IMR-90 (cell line): ENCODE measurements at regions not wholly inside any gene's neighbourhood (a gene's known extent, or its start where the extent isn't known, plus 50 kb on each side); places are given as distances from the start of the nearest gene placed in this dataset.

Source experiments
- ATAC-seq: fragments of 200-7000 bp; cut with Tn5 transposase; 2 replicates; pipeline ENCODE4 v1.9.1; 2020; ENCODE audit warnings: low read depth, mild to moderate bottlenecking, moderate library complexity
- BruUV-seq: library from RNA; stranded (reverse); fragments of 400-500 nt; replicated peaks from 2 replicates; lab custom pipeline; 2021; lab: Mats Ljungman, UMichigan
- CTCF ChIA-PET: fragments of 300-600 bp; formaldehyde crosslinking; extraction: SDS; loops from one replicate; lab custom pipeline; 2021; ENCODE audit warnings: antibody characterized with exemption; lab: Yijun Ruan, JAX
- POLR2A ChIA-PET: fragments of 300-600 bp; sonication (Branson Sonifier 250); formaldehyde crosslinking; loops from one replicate; lab custom pipeline; 2022; ENCODE audit warnings: antibody characterized with exemption; ENCODE audit not compliant: unreplicated experiment; lab: Charles Lee
- DNase-seq: peaks from one replicate; pipeline ENCODE4 v3.0.0; 2013
- H2AFZ ChIP-seq: replicated peaks from 2 replicates; pipeline ENCODE3; 2013; ENCODE audit warnings: low read length, mild to moderate bottlenecking; ENCODE audit not compliant: poor library complexity
- H2AK5ac ChIP-seq: 2 replicates; pipeline ENCODE4 v1.6.1; 2013; ENCODE audit warnings: low read depth, low read length, inconsistent platforms
- H2AK9ac ChIP-seq: replicated peaks from 2 replicates; pipeline ENCODE3; 2013; ENCODE audit warnings: mild to moderate bottlenecking, low read depth, low read length, moderate library complexity; ENCODE audit not compliant: poor library complexity
- H2BK120ac ChIP-seq: 2 replicates; pipeline ENCODE4 v1.6.1; 2013; ENCODE audit warnings: low read depth, low read length, inconsistent platforms
- H2BK15ac ChIP-seq: 3 replicates; pipeline ENCODE4 v1.6.1; 2013; ENCODE audit warnings: low read depth, low read length, inconsistent platforms
- H2BK20ac ChIP-seq: 2 replicates; pipeline ENCODE4 v1.6.1; 2013; ENCODE audit warnings: low read depth, mild to moderate bottlenecking, inconsistent platforms, low read length, moderate library complexity
- H2BK5ac ChIP-seq: 2 replicates; pipeline ENCODE4 v1.6.1; 2013; ENCODE audit warnings: mild to moderate bottlenecking, low read depth, low read length, inconsistent platforms; ENCODE audit not compliant: poor library complexity, severe bottlenecking
- H3K14ac ChIP-seq: replicated peaks from 2 replicates; pipeline ENCODE4 v1.6.1; 2013; ENCODE audit warnings: low read depth, low read length, inconsistent platforms
- H3K18ac ChIP-seq: 2 replicates; pipeline ENCODE4 v1.6.1; 2013; ENCODE audit warnings: low read depth, low read length, control low read depth
- H3K23ac ChIP-seq: 2 replicates; pipeline ENCODE4 v1.6.1; 2013; ENCODE audit warnings: low read depth, low read length, inconsistent platforms
- H3K27ac ChIP-seq: 2 replicates; pipeline ENCODE4 v1.5.1; 2013; ENCODE audit warnings: mild to moderate bottlenecking, control low read depth, low read length; ENCODE audit not compliant: insufficient read depth
- H3K27me3 ChIP-seq: 2 replicates; pipeline ENCODE4 v1.6.1; 2013; ENCODE audit warnings: low read length; ENCODE audit not compliant: control insufficient read depth, insufficient read depth
- H3K36me3 ChIP-seq: 2 replicates; pipeline ENCODE4 v1.6.1; 2013; ENCODE audit warnings: low read length, mixed read lengths; ENCODE audit not compliant: control insufficient read depth, insufficient read depth
- H3K4ac ChIP-seq: 2 replicates; pipeline ENCODE4 v1.6.1; 2013; ENCODE audit warnings: low read depth, low read length, inconsistent platforms
- H3K4me1 ChIP-seq: 2 replicates; pipeline ENCODE4 v1.6.1; 2013; ENCODE audit warnings: low read length, mixed read lengths; ENCODE audit not compliant: control insufficient read depth, insufficient read depth
- H3K4me2 ChIP-seq: 2 replicates; pipeline ENCODE4 v1.6.1; 2013; ENCODE audit warnings: low read depth, mild to moderate bottlenecking, control low read depth, low read length, moderate library complexity
- H3K4me3 ChIP-seq: 2 replicates; pipeline ENCODE4 v1.5.1; 2013; ENCODE audit warnings: low read depth, mild to moderate bottlenecking, control low read depth, low read length, moderate library complexity; ENCODE audit not compliant: insufficient read depth
- H3K56ac ChIP-seq: 2 replicates; pipeline ENCODE4 v1.6.1; 2013; ENCODE audit warnings: low read length, inconsistent platforms; ENCODE audit not compliant: insufficient read depth; ENCODE audit errors: extremely low read depth
- H3K79me1 ChIP-seq, 2 experiments: 2 replicates each; pipeline ENCODE4 v1.6.1; 2013; ENCODE audit warnings: low read length in 2 of 2, inconsistent platforms in 1 of 2, low read depth in 1 of 2
- H3K9ac ChIP-seq: 2 replicates; pipeline ENCODE4 v1.6.1; 2013; ENCODE audit warnings: low read depth, low read length, control low read depth
- H3K9me1 ChIP-seq: 2 replicates; pipeline ENCODE4 v1.6.1; 2013; ENCODE audit warnings: low read length, inconsistent platforms; ENCODE audit not compliant: insufficient read depth
- H3K9me3 ChIP-seq: 2 replicates; pipeline ENCODE4 v1.6.1; 2013; ENCODE audit warnings: low read length; ENCODE audit not compliant: control insufficient read depth, insufficient read depth
- H4K20me1 ChIP-seq: 2 replicates; pipeline ENCODE4 v1.6.1; 2013; ENCODE audit warnings: low read length, inconsistent platforms; ENCODE audit not compliant: insufficient read depth
- H4K5ac ChIP-seq: 2 replicates; pipeline ENCODE4 v1.6.1; 2013; ENCODE audit warnings: mild to moderate bottlenecking, low read depth, low read length, control low read depth
- H4K8ac ChIP-seq, 2 experiments: 2 replicates each; pipeline ENCODE4 v1.6.1; 2013; ENCODE audit warnings: low read depth in 2 of 2, low read length in 2 of 2, control low read depth in 1 of 2, inconsistent platforms in 1 of 2
- H4K91ac ChIP-seq: 2 replicates; pipeline ENCODE4 v1.6.1; 2013; ENCODE audit warnings: low read depth, low read length, inconsistent platforms; ENCODE audit not compliant: insufficient read depth
- CEBPB ChIP-seq: IDR thresholded peaks from 2 replicates; pipeline ENCODE4 v1.6.1; 2012; ENCODE audit warnings: low read depth, low read length, improper control_type of control experiment
- WGBS, 2 experiments: methylation state at CpG; one replicate each; pipeline versions ENCODE4 v1.1.5 to v1.1.7; 2013; ENCODE audit warnings: missing lambda C conversion rate in 2 of 2; ENCODE audit not compliant: insufficient read length in 1 of 2; ENCODE audit errors: extremely low coverage in 2 of 2; 5-methylcytosine and 5-hydroxymethylcytosine counted together
- dilution Hi-C: fragments of 300-500 bp; cut with HindIII; formaldehyde crosslinking; loops from one replicate; pipeline ENCODE4 v1.14.3; 2018; ENCODE audit warnings: low sequenced_read_pairs; ENCODE audit not compliant: unreplicated experiment
- in situ Hi-C: fragments of 300-500 bp; cut with MboI; formaldehyde crosslinking; loops from 3 replicates; pipeline ENCODE4 v1.14.3; 2019; ENCODE audit warnings: low sequenced_read_pairs, inconsistent platforms, mixed read lengths
- intact Hi-C: fragments of 100-400 bp; cut with micrococcal nuclease; formaldehyde crosslinking; loops from 2 replicates; pipeline ENCODE4 v1.10.0; 2022
- TF ChIP-seq, protein P1 (sequence below): fragments of 150-350 bp; IDR thresholded peaks from 2 replicates; pipeline ENCODE4 v1.6.1; 2016; ENCODE audit warnings: low read depth, mild to moderate bottlenecking, low read length, moderate library complexity, borderline replicate concordance

GRCh38 chr18:21164548-21165095 is 53.0 kb upstream of the ROCK1 start:
- ATAC-seq (no peak), DNase-seq (no peak)
- ChIA-PET POLR2A (interaction anchor here (0.6 to 1.0 kb wide), 2 partner anchors 47 to 56 kb away, joined by 4 read pairs; no protein-coding TSS in a partner anchor), CTCF (interaction anchor here (1.0 to 1.1 kb wide), 2 partner anchors 25 to 31 kb away, joined by 3 read pairs; no protein-coding TSS in a partner anchor)
- peak overlapping the region; percentile 46; the same call in 1 of the 2 replicates for H3K27ac ChIP-seq
- H2BK20ac ChIP-seq: no peak overlapping the region
- intact Hi-C loops (loop anchor here (1.0 to 5.0 kb wide), 3 partner anchors 52 to 202 kb away; no protein-coding TSS in a partner anchor), in situ Hi-C loops (loop anchor here (10.0 kb wide), 3 partner anchors 70 to 170 kb away; no protein-coding TSS in a partner anchor), dilution Hi-C loops (no loop called here)
- H4K8ac ChIP-seq: peak overlapping the region; percentile 49 to 51; a peak in 1 of 4 replicates
- 100% methylated on average over 1 of the region's 2 CpGs; no CpG with 5 or more reads in 1 of the 2 experiments for WGBS, 2 experiments
- TF ChIP-seq CEBPB: peak; percentile 79
- TF ChIP-seq, protein P1, sequence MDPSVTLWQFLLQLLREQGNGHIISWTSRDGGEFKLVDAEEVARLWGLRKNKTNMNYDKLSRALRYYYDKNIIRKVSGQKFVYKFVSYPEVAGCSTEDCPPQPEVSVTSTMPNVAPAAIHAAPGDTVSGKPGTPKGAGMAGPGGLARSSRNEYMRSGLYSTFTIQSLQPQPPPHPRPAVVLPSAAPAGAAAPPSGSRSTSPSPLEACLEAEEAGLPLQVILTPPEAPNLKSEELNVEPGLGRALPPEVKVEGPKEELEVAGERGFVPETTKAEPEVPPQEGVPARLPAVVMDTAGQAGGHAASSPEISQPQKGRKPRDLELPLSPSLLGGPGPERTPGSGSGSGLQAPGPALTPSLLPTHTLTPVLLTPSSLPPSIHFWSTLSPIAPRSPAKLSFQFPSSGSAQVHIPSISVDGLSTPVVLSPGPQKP: no peak
- peaks cover 3% of the 10 kb centered on the region for H3K4me1 ChIP-seq
- no peak overlapping the region for H3K23ac ChIP-seq
- no peaks in the 10 kb centered on the region for H3K79me1 ChIP-seq
- H3K9me3 ChIP-seq: no peaks in the 10 kb centered on the region
- H3K14ac ChIP-seq: no peak overlapping the region
- peak overlapping the region; percentile 93 for H3K4me2 ChIP-seq
- no peak overlapping the region for H2BK15ac ChIP-seq
- H4K5ac ChIP-seq: no peak overlapping the region; the same call in 1 of the 2 replicates
- no peak overlapping the region for H2AFZ ChIP-seq
- H2BK120ac ChIP-seq: peak overlapping the region; percentile 3; the same call in 1 of the 2 replicates
- H3K56ac ChIP-seq: no peak overlapping the region
- H3K9me1 ChIP-seq: no peaks in the 10 kb centered on the region; the same call in 1 of the 2 replicates
- H2BK5ac ChIP-seq: peak overlapping the region; percentile 86
- H3K4ac ChIP-seq: no peak overlapping the region
- H2AK5ac ChIP-seq: no peak overlapping the region
- H3K18ac ChIP-seq: peak overlapping the region; percentile 77
- H4K20me1 ChIP-seq: no peaks in the 10 kb centered on the region
- no peak overlapping the region for H3K9ac ChIP-seq
- H3K27me3 ChIP-seq: no peaks in the 10 kb centered on the region
- BruUV-seq: no TSS peak
- no peaks in the 10 kb centered on the region for H3K36me3 ChIP-seq
- no peak overlapping the region for H4K91ac ChIP-seq
- no peak overlapping the region for H3K4me3 ChIP-seq
- no peak overlapping the region for H2AK9ac ChIP-seq
